ENCODE measurements at regions not wholly inside any gene's neighbourhood (a gene's known extent, or its start where the extent isn't known, plus 50 kb on each side); places are given as distances from the start of the nearest gene placed in this dataset.

- H3K27me3 ChIP-seq (ENCODE audit: insufficient read depth, low read depth) = no peaks in the 10 kb centered on the region
These were observed 209.2 kb upstream of the PCDH9 start for GRCh38 chr13:67439365-67439764.

GRCh38 chr13:67438465-67438864, 208.3 kb upstream of the PCDH9 start:
- Histone ChIP-seq H3K27me3 (ENCODE audit: insufficient read depth, low read depth) (no peaks in the 10 kb centered on the region), H3K79me2 (ENCODE audit: insufficient read depth, low read depth) (no peaks in the 10 kb centered on the region), H3K4me2 (no peak overlapping the region), H3K4me3 (IDR thresholded peaks at IDR 0.05; ENCODE audit: insufficient read depth, low read depth, low read length) (no peak overlapping the region), H3K36me3 (ENCODE audit: insufficient read depth) (no peaks in the 10 kb centered on the region), H3K4me1 (ENCODE audit: low read depth, poor library complexity, severe bottlenecking) (no peaks in the 10 kb centered on the region), H3K27ac (no peak overlapping the region), H2AFZ (ENCODE audit: low read depth) (no peak overlapping the region), H3K9ac (no peak overlapping the region), H4K20me1 (ENCODE audit: insufficient read depth) (no peaks in the 10 kb centered on the region)
- TF ChIP-seq, protein P1, sequence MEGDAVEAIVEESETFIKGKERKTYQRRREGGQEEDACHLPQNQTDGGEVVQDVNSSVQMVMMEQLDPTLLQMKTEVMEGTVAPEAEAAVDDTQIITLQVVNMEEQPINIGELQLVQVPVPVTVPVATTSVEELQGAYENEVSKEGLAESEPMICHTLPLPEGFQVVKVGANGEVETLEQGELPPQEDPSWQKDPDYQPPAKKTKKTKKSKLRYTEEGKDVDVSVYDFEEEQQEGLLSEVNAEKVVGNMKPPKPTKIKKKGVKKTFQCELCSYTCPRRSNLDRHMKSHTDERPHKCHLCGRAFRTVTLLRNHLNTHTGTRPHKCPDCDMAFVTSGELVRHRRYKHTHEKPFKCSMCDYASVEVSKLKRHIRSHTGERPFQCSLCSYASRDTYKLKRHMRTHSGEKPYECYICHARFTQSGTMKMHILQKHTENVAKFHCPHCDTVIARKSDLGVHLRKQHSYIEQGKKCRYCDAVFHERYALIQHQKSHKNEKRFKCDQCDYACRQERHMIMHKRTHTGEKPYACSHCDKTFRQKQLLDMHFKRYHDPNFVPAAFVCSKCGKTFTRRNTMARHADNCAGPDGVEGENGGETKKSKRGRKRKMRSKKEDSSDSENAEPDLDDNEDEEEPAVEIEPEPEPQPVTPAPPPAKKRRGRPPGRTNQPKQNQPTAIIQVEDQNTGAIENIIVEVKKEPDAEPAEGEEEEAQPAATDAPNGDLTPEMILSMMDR (conservative IDR thresholded peaks at IDR 0.05; ENCODE audit: low read depth, low read length) = no peak

More at GRCh38 chr13:67439365-67439764, 209.2 kb upstream of the PCDH9 start:
- no peak overlapping the region for H2AFZ ChIP-seq (ENCODE audit: low read depth)
- no peak overlapping the region for H3K4me3 ChIP-seq (IDR thresholded peaks at IDR 0.05; ENCODE audit: insufficient read depth, low read depth, low read length)
- H3K36me3 ChIP-seq (ENCODE audit: insufficient read depth) = no peaks in the 10 kb centered on the region
- H3K27ac ChIP-seq = no peak overlapping the region
- H3K4me1 ChIP-seq (ENCODE audit: low read depth, poor library complexity, severe bottlenecking) = no peaks in the 10 kb centered on the region
- no peaks in the 10 kb centered on the region for H4K20me1 ChIP-seq (ENCODE audit: insufficient read depth)
- TF ChIP-seq, protein P1 (conservative IDR thresholded peaks at IDR 0.05; ENCODE audit: low read depth, low read length) = no peak
- H3K9ac ChIP-seq = no peak overlapping the region
- no peak overlapping the region for H3K4me2 ChIP-seq
- no peaks in the 10 kb centered on the region for H3K79me2 ChIP-seq (ENCODE audit: insufficient read depth, low read depth)

DNA sequence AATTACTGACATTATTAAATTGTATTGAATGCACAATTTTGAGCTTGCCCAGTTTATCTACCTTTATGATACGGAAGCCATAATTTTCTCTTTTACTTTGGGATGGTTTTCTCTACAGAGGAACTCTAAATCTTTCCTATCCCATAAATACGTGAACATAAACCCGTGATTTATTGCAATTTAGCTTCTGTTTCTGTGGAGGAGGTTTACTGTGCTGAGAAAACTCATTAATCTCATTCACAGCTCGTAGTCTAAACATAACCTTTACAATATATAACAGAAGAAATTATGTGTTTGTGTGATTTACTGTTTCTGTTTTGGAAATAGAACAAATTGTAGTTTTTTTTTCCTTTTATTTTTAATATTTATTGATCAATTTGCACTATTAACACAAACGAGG, 207.1 kb upstream of the PCDH9 start:
- no peak overlapping the region for H3K4me3 ChIP-seq (IDR thresholded peaks at IDR 0.05; ENCODE audit: insufficient read depth, low read depth, low read length)
- no peak overlapping the region for H3K9ac ChIP-seq
- H3K4me2 ChIP-seq = no peak overlapping the region
- H4K20me1 ChIP-seq (ENCODE audit: insufficient read depth) = no peaks in the 10 kb centered on the region
- H3K27me3 ChIP-seq (ENCODE audit: insufficient read depth, low read depth) = no peaks in the 10 kb centered on the region
- no peaks in the 10 kb centered on the region for H3K79me2 ChIP-seq (ENCODE audit: insufficient read depth, low read depth)
- H2AFZ ChIP-seq (ENCODE audit: low read depth) = no peak overlapping the region
- H3K36me3 ChIP-seq (ENCODE audit: insufficient read depth) = no peaks in the 10 kb centered on the region
- TF ChIP-seq, protein P1 (conservative IDR thresholded peaks at IDR 0.05; ENCODE audit: low read depth, low read length) = no peak
- H3K27ac ChIP-seq = no peak overlapping the region
- H3K4me1 ChIP-seq (ENCODE audit: low read depth, poor library complexity, severe bottlenecking) = no peaks in the 10 kb centered on the region

- no peak overlapping the region for H2AFZ ChIP-seq (ENCODE audit: low read depth)
- H3K36me3 ChIP-seq (ENCODE audit: insufficient read depth) = no peaks in the 10 kb centered on the region
- no peaks in the 10 kb centered on the region for H3K4me1 ChIP-seq (ENCODE audit: low read depth, poor library complexity, severe bottlenecking)
- H3K9ac ChIP-seq = no peak overlapping the region
- no peaks in the 10 kb centered on the region for H3K27me3 ChIP-seq (ENCODE audit: insufficient read depth, low read depth)
- TF ChIP-seq, protein P1 (conservative IDR thresholded peaks at IDR 0.05; ENCODE audit: low read depth, low read length) = no peak
- H3K27ac ChIP-seq = no peak overlapping the region
- H3K4me2 ChIP-seq = no peak overlapping the region
- H3K79me2 ChIP-seq (ENCODE audit: insufficient read depth, low read depth) = no peaks in the 10 kb centered on the region
- H4K20me1 ChIP-seq (ENCODE audit: insufficient read depth) = no peaks in the 10 kb centered on the region
- no peak overlapping the region for H3K4me3 ChIP-seq (IDR thresholded peaks at IDR 0.05; ENCODE audit: insufficient read depth, low read depth, low read length)
These were observed 191.3 kb upstream of the PCDH9 start for GRCh38 chr13:67421475-67421874.
